ENCODE measurements at regions not wholly inside any gene's neighbourhood (a gene's known extent, or its start where the extent isn't known, plus 50 kb on each side); places are given as distances from the start of the nearest gene placed in this dataset.

GRCh38 chr5:8611067-8611466 lies 742.1 kb downstream of the MTRR start:
- no peak for DNase-seq
- H3K4me1 Mint-ChIP-seq, result no peaks in the 10 kb centered on the region
- H3K27ac Mint-ChIP-seq, result no peak overlapping the region
- no peaks in the 10 kb centered on the region for H3K9me3 Mint-ChIP-seq
- no peaks in the 10 kb centered on the region for H3K36me3 Mint-ChIP-seq (ENCODE audit: low read depth)
- no peak for TF ChIP-seq CTCF (IDR thresholded peaks at IDR 0.05)
- no peaks in the 10 kb centered on the region for H3K27me3 Mint-ChIP-seq (ENCODE audit: low read depth, poor library complexity)
- no peak overlapping the region for H3K4me3 Mint-ChIP-seq

- no peak overlapping the region for H3K27ac Mint-ChIP-seq
- no peaks in the 10 kb centered on the region for H3K4me1 Mint-ChIP-seq
- no peaks in the 10 kb centered on the region for H3K36me3 Mint-ChIP-seq (ENCODE audit: low read depth)
- H3K4me3 Mint-ChIP-seq, result no peak overlapping the region
- DNase-seq, result no peak
- H3K9me3 Mint-ChIP-seq, result no peaks in the 10 kb centered on the region
- TF ChIP-seq CTCF (IDR thresholded peaks at IDR 0.05), result no peak
- no peaks in the 10 kb centered on the region for H3K27me3 Mint-ChIP-seq (ENCODE audit: low read depth, poor library complexity)
Observed at GRCh38 chr5:8613078-8613685, 744.2 kb downstream of the MTRR start.

GRCh38 chr5:8615142-8615858 lies 746.4 kb downstream of the MTRR start:
- Mint-ChIP-seq H3K27me3 (ENCODE audit: low read depth, poor library complexity) (no peaks in the 10 kb centered on the region), H3K27ac (no peak overlapping the region), H3K4me3 (no peak overlapping the region), H3K4me1 (no peaks in the 10 kb centered on the region), H3K36me3 (ENCODE audit: low read depth) (no peaks in the 10 kb centered on the region), H3K9me3 (no peaks in the 10 kb centered on the region)
- TF ChIP-seq CTCF (IDR thresholded peaks at IDR 0.05), result no peak
- no peak for DNase-seq

GRCh38 chr5:8628521-8628920 lies 759.6 kb downstream of the MTRR start:
- H3K4me3 Mint-ChIP-seq, result no peak overlapping the region
- no peak for TF ChIP-seq CTCF (IDR thresholded peaks at IDR 0.05)
- H3K27ac Mint-ChIP-seq, result no peak overlapping the region
- peaks cover 5% of the 10 kb centered on the region for H3K9me3 Mint-ChIP-seq
- peaks cover 4% of the 10 kb centered on the region for H3K27me3 Mint-ChIP-seq (ENCODE audit: low read depth, poor library complexity)
- no peaks in the 10 kb centered on the region for H3K4me1 Mint-ChIP-seq
- no peaks in the 10 kb centered on the region for H3K36me3 Mint-ChIP-seq (ENCODE audit: low read depth)
- no peak for DNase-seq

GRCh38 chr5:8633259-8633658 lies 764.3 kb downstream of the MTRR start:
- H3K9me3 Mint-ChIP-seq, result peaks cover 5% of the 10 kb centered on the region
- no peak overlapping the region for H3K4me3 Mint-ChIP-seq

More at GRCh38 chr5:8633259-8633658, 764.3 kb downstream of the MTRR start:
- H3K36me3 Mint-ChIP-seq (ENCODE audit: low read depth), result no peaks in the 10 kb centered on the region
- no peak for TF ChIP-seq CTCF (IDR thresholded peaks at IDR 0.05)
- no peak overlapping the region for H3K27ac Mint-ChIP-seq
- H3K4me1 Mint-ChIP-seq, result no peaks in the 10 kb centered on the region
- peaks cover 4% of the 10 kb centered on the region for H3K27me3 Mint-ChIP-seq (ENCODE audit: low read depth, poor library complexity)
- no peak for DNase-seq
